ENCODE measurements at regions not wholly inside any gene's neighbourhood (a gene's known extent, or its start where the extent isn't known, plus 50 kb on each side); places are given as distances from the start of the nearest gene placed in this dataset.

- TF ChIP-seq CTCF (IDR thresholded peaks at IDR 0.05; ENCODE audit: poor library complexity) (no peak), EZH2phosphoT487 (IDR thresholded peaks at IDR 0.05; ENCODE audit: low read depth, severe bottlenecking, unreplicated experiment) (no peak), EZH2 (IDR thresholded peaks at IDR 0.05; ENCODE audit: borderline replicate concordance) (no peak)
Observed at GRCh38 chr2:52036853-52037252, 1004.9 kb upstream of the NRXN1 start.
